ENCODE measurements at regions not wholly inside any gene's neighbourhood (a gene's known extent, or its start where the extent isn't known, plus 50 kb on each side); places are given as distances from the start of the nearest gene placed in this dataset.

GRCh38 chr13:30560212-30560611 lies 57.5 kb upstream of the USPL1 start:
- H3K4me1 Mint-ChIP-seq (ENCODE audit: unreplicated experiment), result no peaks in the 10 kb centered on the region
- H3K27ac Mint-ChIP-seq, result no peak overlapping the region
- H3K36me3 Mint-ChIP-seq, result no peaks in the 10 kb centered on the region
- TF ChIP-seq CTCF (conservative IDR thresholded peaks at IDR 0.05), result no peak
- peaks cover 7% of the 10 kb centered on the region for H3K9me3 Mint-ChIP-seq
- DNase-seq (ENCODE audit: extremely low spot score, unreplicated experiment), result no peak
- H3K27me3 Mint-ChIP-seq, result no peaks in the 10 kb centered on the region
- H3K4me3 Mint-ChIP-seq, result no peak overlapping the region

- Mint-ChIP-seq H3K4me3 (no peak overlapping the region), H3K36me3 (no peaks in the 10 kb centered on the region), H3K9me3 (peaks cover 7% of the 10 kb centered on the region), H3K27ac (no peak overlapping the region), H3K27me3 (no peaks in the 10 kb centered on the region), H3K4me1 (ENCODE audit: unreplicated experiment) (no peaks in the 10 kb centered on the region)
- DNase-seq (ENCODE audit: extremely low spot score, unreplicated experiment), result no peak
- TF ChIP-seq CTCF (conservative IDR thresholded peaks at IDR 0.05), result no peak
Observed at GRCh38 chr13:30561511-30561910, 56.2 kb upstream of the USPL1 start.

- no peak overlapping the region for H3K4me3 Mint-ChIP-seq
Observed at GRCh38 chr13:30564489-30564888, 53.2 kb upstream of the USPL1 start.

GRCh38 chr13:30565658-30566057 lies 52.1 kb upstream of the USPL1 start:
- TF ChIP-seq CTCF (conservative IDR thresholded peaks at IDR 0.05), result no peak
- Mint-ChIP-seq H3K27ac (no peak overlapping the region), H3K4me3 (no peak overlapping the region), H3K9me3 (peaks cover 7% of the 10 kb centered on the region), H3K4me1 (ENCODE audit: unreplicated experiment) (peaks cover 4% of the 10 kb centered on the region), H3K36me3 (no peaks in the 10 kb centered on the region), H3K27me3 (no peaks in the 10 kb centered on the region)
- no peak for DNase-seq (ENCODE audit: extremely low spot score, unreplicated experiment)

More at GRCh38 chr13:30564489-30564888, 53.2 kb upstream of the USPL1 start:
- Mint-ChIP-seq H3K4me1 (ENCODE audit: unreplicated experiment) (no peaks in the 10 kb centered on the region), H3K36me3 (no peaks in the 10 kb centered on the region), H3K27ac (no peak overlapping the region), H3K27me3 (no peaks in the 10 kb centered on the region), H3K9me3 (peaks cover 7% of the 10 kb centered on the region)
- TF ChIP-seq CTCF (conservative IDR thresholded peaks at IDR 0.05), result no peak
- no peak for DNase-seq (ENCODE audit: extremely low spot score, unreplicated experiment)

- Mint-ChIP-seq H3K36me3 (no peaks in the 10 kb centered on the region), H3K4me1 (ENCODE audit: unreplicated experiment) (peaks cover 4% of the 10 kb centered on the region), H3K4me3 (no peak overlapping the region), H3K27me3 (no peaks in the 10 kb centered on the region), H3K9me3 (no peaks in the 10 kb centered on the region), H3K27ac (no peak overlapping the region)
- no peak for DNase-seq (ENCODE audit: extremely low spot score, unreplicated experiment)
- TF ChIP-seq CTCF (conservative IDR thresholded peaks at IDR 0.05), result no peak
Observed at GRCh38 chr13:30567072-30567471, 50.6 kb upstream of the USPL1 start.
